ENCODE measurements at regions not wholly inside any gene's neighbourhood (a gene's known extent, or its start where the extent isn't known, plus 50 kb on each side); places are given as distances from the start of the nearest gene placed in this dataset.

DNA sequence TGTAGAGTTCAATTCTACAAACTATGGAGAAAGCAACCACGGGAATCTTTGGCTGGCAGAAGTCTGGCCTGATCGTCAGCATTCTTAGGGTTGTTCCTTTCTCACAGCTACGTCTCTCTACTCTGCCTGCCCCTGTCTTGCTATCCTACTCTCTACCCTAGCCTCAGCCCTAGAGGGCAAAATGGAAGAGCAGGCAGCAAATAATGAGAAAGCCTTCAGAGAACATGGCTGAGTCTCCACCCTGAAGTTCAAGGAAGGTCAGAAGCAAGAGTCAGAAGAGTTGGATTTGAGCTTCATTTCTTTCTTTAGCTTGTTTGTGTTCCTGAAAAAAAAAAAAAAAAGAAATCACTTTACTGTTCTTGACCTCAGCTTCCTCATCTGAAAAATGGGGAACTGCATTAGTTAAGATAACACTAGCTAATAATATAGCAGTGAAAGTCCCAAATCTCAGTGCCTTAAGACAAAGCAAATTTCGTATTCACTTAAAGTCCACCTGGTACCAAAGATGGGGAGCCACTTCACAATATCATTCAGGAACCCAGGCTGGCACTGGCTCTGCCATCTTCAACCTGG is 50.2 kb upstream of the CCND2 start:
- DNase-seq (ENCODE audit: low read depth in 4 of 4, low spot score in 2 of 4) = no peak

DNA sequence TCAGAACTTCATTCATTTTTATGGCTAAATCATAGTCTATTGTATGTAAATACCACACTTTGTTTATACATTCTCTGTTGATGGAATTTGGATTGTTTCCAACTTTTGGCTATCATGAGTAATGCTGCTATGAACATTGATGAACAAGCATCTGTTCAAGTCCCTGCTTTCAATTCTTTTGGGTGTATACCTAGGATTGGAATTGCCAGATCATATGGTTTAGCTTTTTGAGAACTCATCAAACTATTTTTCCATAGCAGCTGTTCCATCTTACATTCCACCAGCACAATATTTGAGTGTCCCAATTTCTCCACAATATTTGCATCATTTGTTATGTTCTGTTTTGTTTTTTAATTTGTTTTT is 52.3 kb upstream of the CCND2 start:
- no peak for DNase-seq (ENCODE audit: low read depth in 4 of 4, low spot score in 2 of 4)

DNA sequence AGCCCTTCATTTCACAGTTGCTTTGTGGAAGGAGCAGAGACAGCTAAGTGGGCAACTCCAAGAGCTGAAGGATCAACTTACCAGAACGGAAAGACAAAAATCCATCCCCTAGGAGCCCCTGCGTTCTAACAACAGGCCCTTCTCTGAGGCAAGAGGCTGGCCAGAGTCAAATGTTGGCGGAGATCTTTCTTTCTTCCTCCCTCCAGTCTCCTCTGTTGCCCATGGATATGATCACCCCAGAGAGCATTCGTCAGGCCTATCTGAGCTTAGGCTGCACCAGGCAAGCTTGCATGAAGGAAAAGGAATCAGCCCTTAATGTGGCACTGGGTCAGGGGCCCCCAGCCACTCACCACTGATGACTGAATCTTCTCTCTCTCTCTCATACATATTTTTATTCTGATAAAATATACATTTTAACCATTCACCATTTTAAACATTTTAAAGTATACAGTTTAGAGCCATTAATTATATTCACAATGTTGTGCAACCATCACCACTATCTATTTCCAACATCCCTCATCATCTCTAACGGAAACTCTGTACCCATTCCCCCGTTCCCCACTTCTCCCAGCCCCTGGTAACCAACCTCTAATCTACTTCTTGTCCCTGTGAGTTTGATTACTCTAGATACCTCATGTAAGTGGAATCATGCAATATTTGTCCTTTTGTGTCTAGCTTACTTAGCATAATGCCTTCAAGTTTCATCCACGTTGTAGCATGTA is 52.9 kb upstream of the CCND2 start:
- no peak for DNase-seq (ENCODE audit: low read depth in 4 of 4, low spot score in 2 of 4)

DNA sequence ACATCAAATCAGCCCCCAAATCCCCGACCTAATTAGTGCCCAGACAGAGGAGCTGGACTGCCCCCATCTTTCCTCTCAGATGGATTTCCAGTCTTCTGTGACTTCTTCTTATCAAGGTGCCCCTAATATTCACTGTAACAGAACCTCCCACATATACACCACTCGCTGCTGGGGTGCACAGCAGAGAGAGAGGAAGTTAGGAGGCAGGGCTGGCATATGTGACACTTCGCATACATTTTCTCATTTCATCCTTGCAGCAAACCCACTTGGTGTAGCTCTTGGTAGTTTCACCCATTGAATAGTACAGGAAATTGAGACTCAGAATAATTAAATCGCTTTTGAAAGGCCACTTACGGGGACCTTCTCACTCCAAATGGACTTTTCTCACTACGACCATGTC is 56.5 kb upstream of the CCND2 start:
- no peak for DNase-seq (ENCODE audit: low read depth in 4 of 4, low spot score in 2 of 4)

DNA sequence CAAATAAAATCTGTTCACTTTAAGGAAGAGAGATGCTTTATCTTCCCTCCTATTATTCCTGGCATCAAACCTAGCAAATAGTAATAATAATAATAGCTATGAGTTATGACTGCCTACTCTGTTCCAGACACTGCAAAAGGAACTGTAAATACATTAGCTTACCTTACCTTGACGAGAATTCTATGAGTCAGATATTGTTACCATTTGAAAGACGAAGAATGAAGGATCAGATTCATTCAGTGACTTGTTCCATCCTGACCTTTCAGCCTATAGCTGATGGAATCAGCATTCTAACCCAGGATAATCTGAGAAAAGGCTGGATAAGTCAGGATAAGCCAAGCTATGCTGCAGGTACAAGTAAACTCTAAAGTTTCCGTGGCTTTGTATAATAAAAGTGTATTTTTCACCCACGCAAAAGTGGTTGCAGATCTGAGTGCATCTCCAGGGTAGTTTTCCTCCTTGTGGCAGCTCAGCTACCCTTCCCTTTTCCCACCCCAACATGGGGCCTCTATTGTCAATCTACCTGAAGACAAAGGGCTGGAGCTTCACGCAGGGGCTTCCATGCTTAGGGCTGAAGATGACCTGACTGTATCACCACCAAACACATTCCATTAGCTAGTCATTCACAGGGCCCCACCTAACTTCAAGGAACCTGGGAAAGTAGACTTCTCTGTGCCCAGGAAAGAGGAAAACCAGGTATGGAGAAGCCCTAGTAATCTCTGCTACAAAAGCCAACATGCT is 57.2 kb upstream of the CCND2 start:
- DNase-seq (ENCODE audit: low read depth in 4 of 4, low spot score in 2 of 4) = no peak

DNA sequence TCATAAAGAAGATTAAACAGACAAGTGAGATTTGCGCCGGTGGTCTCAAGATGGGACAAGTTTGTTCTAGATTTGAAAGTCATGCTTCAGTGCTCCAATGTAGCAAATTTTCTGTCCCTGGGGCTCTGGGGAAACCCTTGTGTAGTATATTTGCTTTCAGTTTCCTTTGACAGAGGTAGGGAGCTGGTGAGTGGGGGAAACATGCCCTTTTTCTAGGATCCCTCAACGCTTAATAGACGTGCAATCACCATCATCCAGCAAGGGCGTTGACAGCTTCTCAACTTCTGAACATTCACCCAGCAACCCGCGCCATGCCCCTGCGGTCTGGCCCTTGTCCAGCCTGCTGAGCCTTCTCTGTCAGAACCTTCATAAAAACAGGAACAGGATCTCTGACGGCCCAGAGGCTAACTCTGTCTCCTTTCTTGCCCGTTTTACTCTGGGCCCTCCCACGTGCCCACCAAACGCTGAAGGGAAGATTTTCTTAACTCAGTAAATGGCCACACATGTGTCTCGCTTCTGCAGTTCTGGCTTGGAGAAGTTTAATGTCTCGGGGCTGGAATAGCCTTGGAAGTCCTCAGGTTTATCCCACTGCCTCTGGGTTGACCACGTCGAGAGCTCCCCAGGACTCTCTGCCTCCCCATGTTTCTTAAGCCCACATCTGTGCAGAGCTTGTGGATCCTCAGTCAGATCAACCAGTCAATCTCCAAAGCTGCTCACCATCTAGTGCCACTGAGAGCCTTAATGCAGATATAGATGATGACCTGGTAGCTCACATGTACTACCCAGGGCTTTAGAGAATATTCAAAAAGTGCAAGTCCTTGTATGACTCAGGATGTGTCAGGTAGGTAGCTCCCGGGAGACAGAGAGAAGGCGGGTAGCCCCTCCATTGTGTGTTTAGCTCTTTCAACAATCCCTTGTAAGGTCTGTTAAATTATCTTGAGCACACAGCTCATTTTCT is 58.1 kb upstream of the CCND2 start:
- no peak for DNase-seq (ENCODE audit: low read depth in 4 of 4, low spot score in 2 of 4)

DNA sequence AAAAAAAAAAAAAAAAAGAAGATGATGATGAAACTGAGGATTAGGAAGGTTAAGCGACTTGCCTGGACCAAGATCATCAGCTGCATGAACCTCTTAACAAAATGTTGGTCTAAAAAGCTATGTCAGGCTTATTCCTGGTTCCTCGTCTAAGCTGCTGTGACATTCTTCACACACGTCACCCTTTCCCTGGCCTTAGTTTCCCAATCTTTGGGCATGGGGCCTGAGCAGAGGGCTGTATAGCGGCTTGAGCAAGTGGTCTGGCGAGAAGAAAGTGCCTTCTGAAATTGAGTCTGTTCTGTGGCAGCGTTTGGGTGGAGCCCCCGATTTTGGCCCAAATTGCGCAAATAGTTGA is 58.7 kb upstream of the CCND2 start:
- DNase-seq (ENCODE audit: low read depth in 4 of 4, low spot score in 2 of 4) = no peak

DNA sequence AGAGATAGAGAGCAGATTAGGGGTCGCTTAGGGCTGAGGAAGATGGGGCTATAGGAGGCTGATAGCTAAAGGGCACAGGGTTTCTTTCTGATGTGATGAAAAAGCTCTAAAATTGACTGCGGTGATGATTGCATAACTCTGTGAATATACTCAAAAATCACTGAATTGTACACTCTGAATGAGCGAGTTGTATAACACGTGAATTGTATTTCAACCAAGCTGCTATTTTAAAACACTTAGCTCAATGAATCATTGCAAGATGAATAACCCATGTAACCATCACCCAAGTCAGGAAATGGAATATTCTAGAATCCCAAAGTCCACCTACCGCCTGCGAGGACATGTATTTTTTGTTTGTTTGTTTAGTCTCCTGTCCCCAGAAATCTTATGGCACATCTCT is 60.1 kb upstream of the CCND2 start:
- DNase-seq (ENCODE audit: low read depth in 4 of 4, low spot score in 2 of 4) = no peak

DNA sequence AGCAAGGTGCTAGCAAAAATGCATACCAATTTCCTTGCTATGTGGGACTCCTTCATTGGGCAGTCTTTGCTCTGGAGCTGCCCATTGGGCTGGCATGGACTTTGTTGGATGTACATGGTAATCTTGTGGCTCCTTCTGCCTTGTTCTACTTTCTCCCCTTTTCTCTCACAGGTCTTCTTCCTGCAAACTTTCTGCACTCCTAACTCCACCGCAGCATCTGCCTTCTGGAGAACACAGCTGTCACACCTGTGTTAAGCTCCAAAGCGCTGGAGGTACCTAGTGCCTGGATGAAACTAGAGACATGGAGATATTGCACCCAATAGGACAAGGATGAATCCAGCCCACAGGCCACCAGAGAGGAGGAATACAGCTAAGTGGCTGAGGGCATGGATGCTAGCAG is 60.7 kb upstream of the CCND2 start:
- no peak for DNase-seq (ENCODE audit: low read depth in 4 of 4, low spot score in 2 of 4)

DNA sequence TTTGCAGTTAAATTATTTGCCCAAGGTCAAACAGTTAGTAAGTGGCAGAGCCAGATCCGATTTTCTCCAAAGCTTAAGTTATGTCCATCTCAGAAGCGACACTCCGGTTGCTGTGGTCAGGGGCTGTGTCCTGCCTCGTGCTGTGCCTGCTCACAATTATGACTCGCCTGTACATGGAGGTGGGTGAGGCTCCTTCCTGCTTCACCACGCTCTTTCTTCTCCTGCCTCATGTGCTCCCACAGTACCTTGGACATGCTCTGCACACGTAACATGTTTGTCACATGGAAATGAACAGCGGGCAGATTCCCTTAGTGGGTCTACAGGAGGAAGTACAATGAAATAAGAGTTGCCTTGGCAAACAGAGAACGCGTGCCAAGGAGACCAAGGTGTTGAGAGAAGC is 62.2 kb upstream of the CCND2 start:
- no peak for DNase-seq (ENCODE audit: low read depth in 4 of 4, low spot score in 2 of 4)

DNA sequence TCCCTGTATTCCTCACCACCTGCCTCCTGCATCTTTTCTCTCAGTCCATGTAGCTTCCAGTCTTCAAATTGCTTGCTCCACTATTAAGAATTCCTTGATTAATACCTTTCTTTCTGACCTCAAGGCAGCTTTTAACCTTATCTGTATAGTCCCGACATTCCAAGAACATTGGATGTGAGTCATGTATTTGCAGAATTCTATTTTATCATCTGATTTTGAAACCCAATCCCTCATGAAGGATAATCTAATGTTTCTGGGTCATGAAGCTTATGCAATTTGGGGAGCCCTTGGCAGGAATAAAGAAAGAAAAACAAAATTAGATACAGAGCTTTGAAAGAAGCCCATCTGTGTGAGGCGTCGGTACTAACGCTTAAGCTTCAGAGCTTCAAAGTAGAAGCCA is 63.4 kb upstream of the CCND2 start:
- no peak for DNase-seq (ENCODE audit: low read depth in 4 of 4, low spot score in 2 of 4)

DNA sequence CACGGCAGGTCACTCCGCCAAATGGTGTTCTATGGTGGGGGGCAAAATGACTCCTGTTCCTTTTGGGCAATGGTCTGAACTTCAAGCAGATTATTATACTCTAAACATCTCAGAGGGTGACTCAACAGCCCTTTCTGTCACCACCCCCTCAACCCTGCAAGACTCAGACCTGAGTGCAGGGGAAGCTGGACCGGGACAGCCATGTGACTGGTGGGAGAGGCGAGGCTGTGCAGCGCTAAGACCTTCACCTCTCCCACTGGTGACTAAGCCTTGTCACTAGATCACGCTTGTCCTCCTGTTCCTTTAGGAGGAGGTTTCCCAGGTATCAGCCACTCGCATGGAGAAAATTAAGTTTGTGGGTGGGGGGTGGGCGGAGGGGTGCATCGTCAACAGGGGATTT is 67.1 kb upstream of the CCND2 start:
- DNase-seq (ENCODE audit: low read depth in 4 of 4, low spot score in 2 of 4) = no peak

DNA sequence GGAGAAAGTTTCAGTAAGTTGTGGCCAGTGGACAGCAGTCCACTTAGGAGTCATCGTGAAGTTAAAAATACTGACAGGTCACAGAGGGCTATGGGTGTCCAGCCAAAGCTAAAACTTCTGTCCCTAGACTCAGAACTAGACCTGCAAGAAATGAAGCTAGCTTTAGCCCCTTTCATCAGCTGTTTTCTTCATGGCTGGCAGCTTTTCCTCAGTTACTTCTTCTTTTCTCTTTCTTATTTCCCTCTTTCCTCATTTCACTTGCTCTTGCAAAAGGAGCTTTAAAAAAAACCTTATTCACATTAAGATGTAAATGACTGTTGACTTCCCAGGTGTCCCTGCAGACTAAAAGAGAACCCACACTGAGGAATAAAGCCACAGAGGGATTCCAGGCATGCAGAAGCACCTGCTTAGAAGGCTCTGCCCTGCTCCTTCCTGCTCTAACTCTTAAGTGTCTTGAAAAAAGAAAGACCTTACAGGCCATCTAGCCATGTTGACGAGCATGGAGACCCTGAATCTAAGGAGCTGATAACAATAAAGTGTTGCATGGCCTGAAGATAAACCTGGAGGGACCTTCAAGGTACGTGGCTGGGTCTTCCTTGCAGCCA is 69.7 kb upstream of the CCND2 start:
- no peak for DNase-seq (ENCODE audit: low read depth in 4 of 4, low spot score in 2 of 4)

DNA sequence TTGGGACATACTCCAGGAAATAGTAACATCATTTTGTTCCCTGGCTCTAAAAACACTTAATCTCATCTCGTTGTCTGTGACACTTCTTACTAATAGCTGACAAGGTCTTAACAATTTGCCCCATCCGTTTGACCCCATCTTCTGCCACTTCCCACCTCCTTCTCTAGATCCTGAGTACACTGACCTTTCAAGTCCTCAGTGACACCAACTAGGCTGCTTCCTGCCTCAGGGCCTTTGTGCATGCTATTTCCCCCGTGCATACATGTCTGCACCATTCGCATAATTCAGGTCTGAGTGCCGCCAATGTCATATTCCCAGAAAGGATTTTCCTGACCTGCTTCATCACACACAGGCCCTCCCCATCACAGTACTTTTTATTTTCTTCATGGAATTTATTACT is 70.6 kb upstream of the CCND2 start:
- DNase-seq (ENCODE audit: low read depth in 4 of 4, low spot score in 2 of 4) = no peak

DNA sequence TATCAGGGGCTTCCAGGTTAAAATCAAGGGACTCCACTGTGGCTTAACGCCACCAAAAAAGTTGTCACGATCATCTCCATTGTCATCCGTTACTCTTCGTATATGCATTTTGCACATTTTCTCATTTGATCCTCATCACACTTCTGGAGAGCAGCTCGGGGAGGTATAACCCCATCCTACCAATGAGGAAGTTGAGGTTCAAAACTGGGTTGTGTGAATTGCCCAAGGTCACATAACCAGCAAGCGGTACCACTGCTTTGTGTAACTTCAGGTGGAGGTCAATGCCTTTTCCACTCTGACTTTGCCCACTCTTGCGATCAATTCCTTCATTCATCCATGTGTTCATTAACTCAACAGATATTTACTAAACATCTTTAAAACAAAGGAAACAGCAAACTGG is 71.1 kb upstream of the CCND2 start:
- DNase-seq (ENCODE audit: low read depth in 4 of 4, low spot score in 2 of 4) = no peak

DNA sequence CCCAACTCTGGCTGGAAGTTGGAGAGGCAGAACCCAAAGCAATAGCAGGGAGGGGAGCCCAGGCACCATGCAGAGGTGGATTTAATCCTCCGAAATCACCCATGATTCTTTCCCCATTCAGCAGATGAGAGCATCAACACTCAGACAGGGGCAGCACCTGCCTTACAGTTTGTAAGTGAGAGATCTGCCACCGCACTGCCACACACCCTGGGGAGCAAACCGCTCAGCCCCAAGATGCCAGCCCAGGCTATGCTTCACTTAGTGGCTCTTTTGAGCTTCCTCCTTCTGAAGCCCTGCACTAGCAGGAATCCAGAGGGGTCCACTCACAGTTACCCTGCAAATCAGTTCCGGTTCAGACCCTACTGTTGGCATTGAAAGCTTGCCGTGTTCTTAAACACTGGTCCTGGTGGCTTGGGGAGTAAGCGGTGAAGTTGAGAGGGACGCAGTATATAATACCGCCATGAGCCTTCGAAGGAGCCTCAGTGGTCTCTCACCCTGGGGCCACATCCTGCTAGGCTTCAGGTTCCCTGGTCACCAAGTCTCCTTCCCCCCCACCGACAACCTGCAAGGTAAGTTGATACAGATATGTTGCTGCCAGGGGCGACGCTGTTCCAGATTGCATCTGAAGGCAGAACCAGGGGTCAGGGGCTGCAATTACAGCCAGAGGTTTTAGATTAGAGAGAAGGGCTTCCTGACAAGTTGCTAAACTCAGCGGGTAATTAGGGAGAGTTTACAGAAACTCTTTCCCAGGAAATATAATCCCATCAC is 72.0 kb upstream of the CCND2 start:
- DNase-seq (ENCODE audit: low read depth in 4 of 4, low spot score in 2 of 4) = no peak

DNA sequence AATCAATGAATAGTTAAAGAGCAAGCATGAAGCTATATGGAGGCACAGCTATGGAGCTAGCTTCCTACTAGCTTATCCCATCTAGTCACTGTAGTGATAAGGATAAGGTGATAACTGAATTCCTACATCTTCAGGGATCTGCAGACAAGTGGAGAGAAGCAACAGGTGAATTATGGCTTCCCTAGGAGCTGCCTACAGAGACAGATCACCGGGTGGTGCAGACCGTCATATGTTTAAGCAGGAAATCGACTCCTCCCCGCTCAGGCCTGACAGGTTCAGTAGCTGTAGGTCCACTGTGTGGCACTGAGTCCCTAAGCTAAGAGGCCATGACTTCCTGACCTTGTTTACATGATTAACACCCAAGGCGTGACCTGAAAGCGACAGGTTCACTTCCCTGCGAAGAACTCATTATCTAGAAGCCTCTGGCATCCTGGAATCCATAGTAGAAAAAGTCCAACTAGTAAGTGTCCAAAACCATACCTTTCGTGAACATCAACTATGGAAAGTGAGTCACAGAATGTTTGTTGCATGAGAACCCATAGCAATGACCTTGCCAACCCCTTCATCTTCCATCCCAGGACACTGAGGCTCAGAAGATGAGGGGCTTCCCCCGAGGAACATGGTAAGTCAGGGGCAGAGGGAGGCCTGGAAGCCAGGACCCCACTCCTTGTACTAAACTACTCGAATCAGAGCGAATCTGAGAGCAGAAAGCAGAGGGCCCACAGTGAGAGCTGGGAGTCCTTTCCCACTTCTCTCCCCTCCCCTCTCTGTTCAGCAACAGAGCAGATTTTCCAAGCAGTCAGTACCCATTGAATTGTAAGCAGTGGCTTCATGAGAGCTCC is 75.4 kb upstream of the CCND2 start:
- no peak for DNase-seq (ENCODE audit: low read depth in 4 of 4, low spot score in 2 of 4)

DNA sequence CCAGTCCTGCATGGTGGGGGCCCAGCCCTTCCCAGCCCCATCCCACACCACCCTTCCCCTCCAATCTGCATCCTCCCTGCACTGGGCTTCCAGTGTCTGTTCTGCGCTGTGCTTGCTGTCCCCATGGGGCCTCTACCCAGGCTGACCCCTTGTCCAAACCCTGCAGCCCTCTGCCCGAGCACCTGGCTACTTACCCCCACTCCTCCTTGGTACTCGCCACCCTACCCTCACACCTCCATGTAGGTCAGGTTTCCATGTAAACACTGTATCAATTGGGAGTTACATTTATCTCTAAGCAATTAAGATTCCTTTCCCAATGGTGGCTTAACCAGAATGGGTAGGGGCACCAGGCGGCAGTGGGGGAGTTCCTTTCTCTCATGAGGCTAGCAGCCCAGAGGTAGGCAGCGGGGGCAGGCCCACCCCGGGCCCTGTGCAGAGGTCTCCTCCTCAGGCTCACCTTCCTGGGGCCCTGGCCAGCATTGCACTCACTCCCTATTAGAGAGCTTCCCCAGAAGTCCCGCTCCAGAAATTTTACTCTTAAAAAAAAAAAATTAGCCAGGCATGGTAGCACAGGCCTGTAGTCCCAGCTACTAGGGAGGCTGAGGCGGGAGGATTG is 76.6 kb upstream of the CCND2 start:
- DNase-seq (ENCODE audit: low read depth in 4 of 4, low spot score in 2 of 4) = no peak

DNA sequence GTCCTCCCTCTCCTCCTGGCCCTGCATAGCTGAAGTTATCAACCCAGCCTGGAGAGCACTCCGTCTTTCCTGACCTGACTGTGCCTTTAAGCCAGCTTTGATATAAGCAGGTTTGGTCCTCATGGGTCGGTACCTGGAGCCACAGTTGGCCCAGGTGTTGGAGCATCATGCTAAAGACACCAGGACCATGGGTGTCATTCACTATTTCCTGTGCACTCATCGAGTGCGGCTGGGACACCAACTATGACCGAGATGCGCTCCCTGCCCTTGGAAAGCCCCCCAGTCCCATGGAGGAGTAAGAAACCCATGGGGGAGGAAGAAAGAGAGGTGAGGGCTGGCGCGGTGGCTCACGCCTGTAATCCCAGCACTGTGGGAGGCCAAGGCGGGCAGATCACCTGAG is 78.9 kb upstream of the CCND2 start:
- DNase-seq (ENCODE audit: low read depth in 4 of 4, low spot score in 2 of 4) = no peak

Measured in left renal cortex interstitium (tissue), 4 donors.